ENCODE measurements at regions not wholly inside any gene's neighbourhood (a gene's known extent, or its start where the extent isn't known, plus 50 kb on each side); places are given as distances from the start of the nearest gene placed in this dataset.

- no peak for TF ChIP-seq CTCF (IDR thresholded peaks at IDR 0.05)
- no peak for TF ChIP-seq POLR2A (IDR thresholded peaks at IDR 0.05)
These were observed 425.1 kb upstream of the SULF2 start for GRCh38 chr20:48210111-48211027.
